ENCODE measurements at regions not wholly inside any gene's neighbourhood (a gene's known extent, or its start where the extent isn't known, plus 50 kb on each side); places are given as distances from the start of the nearest gene placed in this dataset.

DNA sequence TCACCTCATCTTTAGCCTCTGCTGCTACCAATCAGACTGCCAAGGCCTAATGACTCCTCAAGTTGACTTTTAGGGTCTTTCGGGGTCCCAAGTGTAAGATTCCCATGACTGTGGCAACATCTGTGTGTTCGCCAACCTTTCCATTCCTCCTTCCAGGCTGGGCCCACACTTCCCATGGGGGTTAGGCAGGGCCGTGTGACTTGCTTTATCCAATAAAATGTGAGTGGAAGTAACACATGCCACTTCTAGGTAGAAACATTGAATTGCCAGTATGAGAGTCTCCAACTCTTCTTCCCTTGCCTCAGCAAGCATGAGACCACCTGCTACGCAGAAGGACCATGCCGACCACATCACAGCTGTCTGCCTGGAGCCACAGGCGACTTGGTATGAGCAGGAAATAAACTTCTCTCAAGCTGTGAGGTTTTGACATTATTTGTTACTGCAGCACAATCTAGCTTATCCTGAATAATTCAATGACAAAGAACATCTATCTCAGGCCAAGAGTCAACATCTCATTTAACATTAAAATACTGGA, 190.4 kb upstream of the IER5L start:
- Histone ChIP-seq H3K4me3 (no peak overlapping the region), H3K36me3 (no peaks in the 10 kb centered on the region), H3K27ac (no peak overlapping the region), H3K9me3 (peaks cover 0 to 3% (median 0%) of the 10 kb centered on the region in 4 donors), H3K27me3 (no peaks in the 10 kb centered on the region), H3K4me1 (peaks cover 0 to 4% (median 0%) of the 10 kb centered on the region in 4 donors)
- ATAC-seq (no peak), DNase-seq (no peak)
- intact Hi-C loops (cut with DNase I) = no loop called here
- whole genome bisulfite sequencing (ENCODE audit: insufficient coverage, low coverage, low lambda C conversion rate, missing lambda C conversion rate) = 100% methylated on average over 1 of the region's 6 CpGs
- TF ChIP-seq POLR2A (IDR thresholded peaks at IDR 0.05) = no peak
- TF ChIP-seq CTCF (IDR thresholded peaks at IDR 0.05) = no peak

- Histone ChIP-seq H3K36me3 (no peaks in the 10 kb centered on the region), H3K27ac (no peak overlapping the region), H3K4me1 (peaks cover 0 to 4% (median 2%) of the 10 kb centered on the region in 4 donors), H3K4me3 (no peak overlapping the region), H3K9me3 (peaks cover 0 to 3% (median 0%) of the 10 kb centered on the region in 4 donors), H3K27me3 (no peaks in the 10 kb centered on the region)
- peak in 1 of 3 donors; percentile 5 for DNase-seq
- no peak for TF ChIP-seq CTCF (IDR thresholded peaks at IDR 0.05)
- no peak for TF ChIP-seq POLR2A (IDR thresholded peaks at IDR 0.05)
- no peak for ATAC-seq
- intact Hi-C loops (cut with DNase I) = no loop called here
- WGBS (ENCODE audit: insufficient coverage, low coverage, low lambda C conversion rate, missing lambda C conversion rate) = 97% methylated on average over 5 of the region's 5 CpGs
Measured at GRCh38 chr9:129367287-129367686, 189.2 kb upstream of the IER5L start.

DNA sequence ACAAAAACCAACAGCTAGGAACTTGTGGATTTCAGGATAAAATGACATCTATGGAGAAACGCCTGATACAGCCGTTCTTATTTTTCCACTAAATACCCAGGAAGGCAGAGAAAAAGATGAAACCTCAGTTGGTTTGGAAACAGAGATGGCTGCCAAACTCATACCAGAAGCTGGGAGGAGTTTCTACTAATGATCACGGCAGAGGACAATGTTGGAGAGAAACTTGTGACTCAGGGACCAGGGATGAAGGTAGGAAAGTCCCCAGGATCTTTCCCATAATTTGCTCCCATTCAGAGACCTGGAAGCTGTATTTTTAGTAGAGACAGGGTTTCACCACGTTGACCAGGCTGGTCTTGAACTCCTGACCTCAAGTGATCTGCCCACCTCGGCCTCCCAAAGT, 187.1 kb upstream of the IER5L start:
- H3K27me3 ChIP-seq = no peaks in the 10 kb centered on the region
- intact Hi-C loops (cut with DNase I) = no loop called here

DNA sequence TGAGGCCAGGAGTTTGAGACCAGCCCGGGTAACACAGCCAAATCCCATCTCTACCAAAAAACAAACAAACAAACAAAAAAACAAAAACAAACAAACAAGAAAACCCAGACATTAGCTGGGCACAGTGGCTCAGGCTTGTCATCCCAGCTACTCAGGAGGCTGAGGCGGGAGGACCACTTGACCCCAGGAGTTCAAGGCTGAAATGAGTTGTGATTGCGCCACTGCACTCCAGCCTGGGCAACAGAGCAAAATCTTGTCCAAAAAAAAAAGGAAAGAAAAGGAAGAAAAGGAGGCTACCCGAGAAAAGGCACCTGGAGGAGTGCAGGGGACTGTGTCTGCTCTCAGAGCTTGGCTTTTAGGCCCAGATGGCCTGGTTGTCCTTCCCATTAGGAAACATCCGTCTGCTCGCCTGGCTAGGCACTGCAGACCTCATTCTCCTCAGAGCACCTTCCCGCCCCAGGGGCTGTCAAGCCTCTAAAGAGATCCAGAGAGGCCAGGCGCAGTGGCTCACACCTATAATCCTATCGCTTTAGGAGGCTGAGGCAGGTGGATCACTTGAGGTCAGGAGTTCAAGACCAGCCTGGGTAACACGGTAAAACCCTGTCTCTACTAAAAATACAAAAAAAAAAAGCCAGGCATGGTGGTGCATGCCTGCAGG, 185.3 kb upstream of the IER5L start:
- TF ChIP-seq CTCF (IDR thresholded peaks at IDR 0.05) (no peak), POLR2A (IDR thresholded peaks at IDR 0.05) (no peak)
- Histone ChIP-seq H3K9me3 (no peaks in the 10 kb centered on the region), H3K36me3 (no peaks in the 10 kb centered on the region), H3K4me1 (peaks cover 0 to 4% (median 2%) of the 10 kb centered on the region in 4 donors), H3K27ac (no peak overlapping the region), H3K4me3 (no peak overlapping the region), H3K27me3 (no peaks in the 10 kb centered on the region)
- DNase-seq = peak in 1 of 3 donors; percentile 15
- intact Hi-C loops (cut with DNase I) = no loop called here
- ATAC-seq = no peak
- WGBS (ENCODE audit: insufficient coverage, low coverage, low lambda C conversion rate, missing lambda C conversion rate) = 90% methylated on average over 10 of the region's 10 CpGs

More for the DNA sequence above, 187.1 kb upstream of the IER5L start:
- Histone ChIP-seq H3K9me3 (peaks cover 0 to 3% (median 0%) of the 10 kb centered on the region in 4 donors), H3K4me1 (peaks cover 0 to 4% (median 2%) of the 10 kb centered on the region in 4 donors), H3K27ac (no peak overlapping the region), H3K36me3 (no peaks in the 10 kb centered on the region), H3K4me3 (no peak overlapping the region)
- no peak for TF ChIP-seq CTCF (IDR thresholded peaks at IDR 0.05)
- TF ChIP-seq POLR2A (IDR thresholded peaks at IDR 0.05) = no peak
- 54% methylated on average over 5 of the region's 5 CpGs for whole genome bisulfite sequencing (ENCODE audit: insufficient coverage, low coverage, low lambda C conversion rate, missing lambda C conversion rate)
- ATAC-seq = peak in 1 of 4 donors; percentile 41
- no peak for DNase-seq
